ENCODE measurements at regions not wholly inside any gene's neighbourhood (a gene's known extent, or its start where the extent isn't known, plus 50 kb on each side); places are given as distances from the start of the nearest gene placed in this dataset.
"Not testable (repeated sequence)": the region's sequence is repeated elsewhere in the genome, so short reads cannot be mapped to it uniquely, and the experiment has no call there.

- peaks cover 4% of the 10 kb centered on the region for H3K9me3 Mint-ChIP-seq (ENCODE audit: low read depth)
- CTCF ChIA-PET: no interaction called here
- no peak for ATAC-seq
- H3K4me3 Mint-ChIP-seq: no peak overlapping the region
- H3K27ac Mint-ChIP-seq: no peak overlapping the region
- no peaks in the 10 kb centered on the region for H3K4me1 Mint-ChIP-seq
- no peaks in the 10 kb centered on the region for H3K36me3 Mint-ChIP-seq
- no peak for DNase-seq
- no peaks in the 10 kb centered on the region for H3K27me3 Mint-ChIP-seq
Measured at GRCh38 chr3:167008791-167009190, 371.3 kb downstream of the ZBBX start.

GRCh38 chr3:167001374-167001773, 378.7 kb downstream of the ZBBX start:
- Mint-ChIP-seq H3K4me1 (no peaks in the 10 kb centered on the region), H3K36me3 (no peaks in the 10 kb centered on the region), H3K4me3 (no peak overlapping the region), H3K9me3 (ENCODE audit: low read depth) (peaks cover 4% of the 10 kb centered on the region), H3K27me3 (no peaks in the 10 kb centered on the region), H3K27ac (no peak overlapping the region)
- DNase-seq (no peak), ATAC-seq (no peak)
- CTCF ChIA-PET: no interaction called here

- Mint-ChIP-seq H3K27me3 (no peaks in the 10 kb centered on the region), H3K4me3 (no peak overlapping the region), H3K4me1 (no peaks in the 10 kb centered on the region), H3K36me3 (no peaks in the 10 kb centered on the region), H3K27ac (no peak overlapping the region), H3K9me3 (ENCODE audit: low read depth) (no peaks in the 10 kb centered on the region)
- no peak for DNase-seq
- CTCF ChIA-PET: no interaction called here
- no peak for ATAC-seq
Measured at GRCh38 chr3:166993015-166993630, 387.0 kb downstream of the ZBBX start.

- CTCF ChIA-PET: no interaction called here
- no peak overlapping the region for H3K27ac Mint-ChIP-seq
- no peak overlapping the region for H3K4me3 Mint-ChIP-seq
Measured at GRCh38 chr3:166986000-166986399, 394.1 kb downstream of the ZBBX start.

GRCh38 chr3:166975796-166976195, 404.3 kb downstream of the ZBBX start:
- H3K36me3 Mint-ChIP-seq; H3K27me3 Mint-ChIP-seq; H3K27ac Mint-ChIP-seq; H3K4me1 Mint-ChIP-seq; DNase-seq; H3K9me3 Mint-ChIP-seq (ENCODE audit: low read depth); ATAC-seq; CTCF ChIA-PET; H3K4me3 Mint-ChIP-seq: not testable (repeated sequence)

More at GRCh38 chr3:166986000-166986399, 394.1 kb downstream of the ZBBX start:
- ATAC-seq: no peak
- no peaks in the 10 kb centered on the region for H3K27me3 Mint-ChIP-seq
- no peaks in the 10 kb centered on the region for H3K4me1 Mint-ChIP-seq
- no peaks in the 10 kb centered on the region for H3K9me3 Mint-ChIP-seq (ENCODE audit: low read depth)
- DNase-seq: no peak
- H3K36me3 Mint-ChIP-seq: no peaks in the 10 kb centered on the region

GRCh38 chr3:166967714-166968113, 412.4 kb downstream of the ZBBX start:
- H3K9me3 Mint-ChIP-seq (ENCODE audit: low read depth); H3K4me1 Mint-ChIP-seq; H3K27ac Mint-ChIP-seq; H3K36me3 Mint-ChIP-seq; ATAC-seq; H3K27me3 Mint-ChIP-seq; H3K4me3 Mint-ChIP-seq; DNase-seq; CTCF ChIA-PET: not testable (repeated sequence)

- Mint-ChIP-seq H3K4me3 (no peak overlapping the region), H3K36me3 (no peaks in the 10 kb centered on the region), H3K9me3 (ENCODE audit: low read depth) (peaks cover 4% of the 10 kb centered on the region), H3K27ac (no peak overlapping the region), H3K4me1 (no peaks in the 10 kb centered on the region), H3K27me3 (no peaks in the 10 kb centered on the region)
- DNase-seq (no peak), ATAC-seq (no peak)
- CTCF ChIA-PET: no interaction called here
Measured at GRCh38 chr3:166962911-166963310, 417.2 kb downstream of the ZBBX start.

GRCh38 chr3:166957121-166957520, 423.0 kb downstream of the ZBBX start:
- Mint-ChIP-seq H3K9me3 (ENCODE audit: low read depth) (peaks cover 8% of the 10 kb centered on the region), H3K27me3 (no peaks in the 10 kb centered on the region), H3K4me1 (no peaks in the 10 kb centered on the region), H3K36me3 (no peaks in the 10 kb centered on the region), H3K27ac (no peak overlapping the region), H3K4me3 (no peak overlapping the region)
- DNase-seq: no peak
- CTCF ChIA-PET: no interaction called here
- ATAC-seq: no peak

- H3K27ac Mint-ChIP-seq: no peak overlapping the region
- DNase-seq (no peak), ATAC-seq (no peak)
- H3K4me3 Mint-ChIP-seq: no peak overlapping the region
- H3K9me3 Mint-ChIP-seq (ENCODE audit: low read depth): peaks cover 5% of the 10 kb centered on the region
- no peaks in the 10 kb centered on the region for H3K4me1 Mint-ChIP-seq
- CTCF ChIA-PET: no interaction called here
- no peaks in the 10 kb centered on the region for H3K27me3 Mint-ChIP-seq
- no peaks in the 10 kb centered on the region for H3K36me3 Mint-ChIP-seq
Measured at GRCh38 chr3:166955201-166955939, 424.7 kb downstream of the ZBBX start.

- Mint-ChIP-seq H3K4me3 (no peak overlapping the region), H3K9me3 (ENCODE audit: low read depth) (peaks cover 4% of the 10 kb centered on the region), H3K4me1 (no peaks in the 10 kb centered on the region), H3K36me3 (no peaks in the 10 kb centered on the region), H3K27ac (no peak overlapping the region), H3K27me3 (no peaks in the 10 kb centered on the region)
- no peak for ATAC-seq
- CTCF ChIA-PET: no interaction called here
- DNase-seq: no peak
Measured at GRCh38 chr3:166934879-166935278, 445.2 kb downstream of the ZBBX start.

GRCh38 chr3:166917437-166917836, 462.7 kb downstream of the ZBBX start:
- H3K27me3 Mint-ChIP-seq: no peaks in the 10 kb centered on the region
- H3K27ac Mint-ChIP-seq: no peak overlapping the region
- peaks cover 16% of the 10 kb centered on the region for H3K9me3 Mint-ChIP-seq (ENCODE audit: low read depth)
- H3K4me1 Mint-ChIP-seq: no peaks in the 10 kb centered on the region
- CTCF ChIA-PET: no interaction called here
- DNase-seq (no peak), ATAC-seq (no peak)
- no peak overlapping the region for H3K4me3 Mint-ChIP-seq
- no peaks in the 10 kb centered on the region for H3K36me3 Mint-ChIP-seq

- H3K4me3 Mint-ChIP-seq: no peak overlapping the region
- no peaks in the 10 kb centered on the region for H3K27me3 Mint-ChIP-seq
- ATAC-seq (no peak), DNase-seq (no peak)
- peaks cover 9% of the 10 kb centered on the region for H3K9me3 Mint-ChIP-seq (ENCODE audit: low read depth)
- no peaks in the 10 kb centered on the region for H3K36me3 Mint-ChIP-seq
- CTCF ChIA-PET: no interaction called here
- no peak overlapping the region for H3K27ac Mint-ChIP-seq
- no peaks in the 10 kb centered on the region for H3K4me1 Mint-ChIP-seq
Measured at GRCh38 chr3:166902374-166902773, 477.7 kb downstream of the ZBBX start.

GRCh38 chr3:166900866-166901577, 479.1 kb downstream of the ZBBX start:
- no peak overlapping the region for H3K4me3 Mint-ChIP-seq
- no peaks in the 10 kb centered on the region for H3K4me1 Mint-ChIP-seq
- no peaks in the 10 kb centered on the region for H3K36me3 Mint-ChIP-seq
- DNase-seq (no peak), ATAC-seq (no peak)
- H3K27ac Mint-ChIP-seq: no peak overlapping the region
- H3K9me3 Mint-ChIP-seq (ENCODE audit: low read depth): peaks cover 11% of the 10 kb centered on the region
- H3K27me3 Mint-ChIP-seq: no peaks in the 10 kb centered on the region
- CTCF ChIA-PET: no interaction called here

GRCh38 chr3:166897811-166898210, 482.3 kb downstream of the ZBBX start:
- H3K9me3 Mint-ChIP-seq (ENCODE audit: low read depth): peaks cover 11% of the 10 kb centered on the region
- ATAC-seq (no peak), DNase-seq (no peak)
- H3K27me3 Mint-ChIP-seq: no peaks in the 10 kb centered on the region
- H3K27ac Mint-ChIP-seq: no peak overlapping the region
- CTCF ChIA-PET: no interaction called here
- no peaks in the 10 kb centered on the region for H3K4me1 Mint-ChIP-seq
- H3K4me3 Mint-ChIP-seq: no peak overlapping the region
- no peaks in the 10 kb centered on the region for H3K36me3 Mint-ChIP-seq
